ENCODE measurements at regions not wholly inside any gene's neighbourhood (a gene's known extent, or its start where the extent isn't known, plus 50 kb on each side); places are given as distances from the start of the nearest gene placed in this dataset.

- DNase-seq, result no peak
These were observed 50.8 kb upstream of the NAV2 start for GRCh38 chr11:19661827-19662226.

GRCh38 chr11:19660076-19660475 lies 52.6 kb upstream of the NAV2 start:
- DNase-seq, result peak in 1 of 2 donors; percentile 12

GRCh38 chr11:19659529-19659928 lies 53.1 kb upstream of the NAV2 start:
- DNase-seq, result no peak

- no peak for DNase-seq
These were observed 54.3 kb upstream of the NAV2 start for GRCh38 chr11:19658344-19658743.

DNA sequence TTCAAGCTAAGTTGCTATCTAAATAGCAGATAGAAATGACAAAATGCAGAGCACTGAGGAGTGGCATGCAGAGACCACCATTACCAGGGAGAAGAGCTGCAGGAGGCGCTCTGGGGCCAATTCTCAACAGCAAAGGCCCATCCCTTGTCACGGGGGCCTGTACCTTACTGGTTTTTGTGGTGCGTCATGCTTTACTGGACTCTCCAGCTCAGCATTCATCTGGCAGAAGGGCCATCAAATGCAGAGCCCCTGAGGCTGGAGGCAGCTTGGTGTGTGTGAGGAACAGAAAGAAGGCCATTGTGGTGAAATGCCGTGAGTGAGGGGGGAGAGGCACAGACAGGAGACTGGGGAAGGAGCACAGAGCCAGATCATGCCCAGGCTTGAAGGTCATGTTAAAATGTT lies 56.5 kb upstream of the NAV2 start:
- no peak for DNase-seq

- no peak for DNase-seq
These were observed 59.8 kb upstream of the NAV2 start for GRCh38 chr11:19652623-19653375.

DNA sequence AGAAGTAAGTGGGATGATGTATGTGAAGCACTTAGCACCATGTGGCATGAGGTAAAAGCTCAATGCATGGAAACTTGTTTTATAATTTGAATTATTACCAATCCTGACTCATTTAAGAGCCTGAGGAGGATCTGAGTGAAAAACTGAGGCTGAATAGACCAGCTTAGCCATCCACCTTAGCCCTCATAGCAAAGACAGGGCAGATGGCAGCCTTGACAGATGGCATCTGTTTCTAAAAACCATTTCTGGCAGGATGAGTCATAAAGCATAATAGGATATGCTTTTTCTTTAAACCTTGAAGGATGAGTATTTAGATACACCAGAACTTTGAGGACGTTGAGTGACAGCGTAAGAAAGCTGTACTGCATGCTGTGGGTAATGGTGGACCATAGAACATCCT lies 61.0 kb upstream of the NAV2 start:
- no peak for DNase-seq

- DNase-seq, result no peak
These were observed 61.6 kb upstream of the NAV2 start for GRCh38 chr11:19651028-19651427.

- no peak for DNase-seq
These were observed 62.2 kb upstream of the NAV2 start for GRCh38 chr11:19650467-19650866.

DNA sequence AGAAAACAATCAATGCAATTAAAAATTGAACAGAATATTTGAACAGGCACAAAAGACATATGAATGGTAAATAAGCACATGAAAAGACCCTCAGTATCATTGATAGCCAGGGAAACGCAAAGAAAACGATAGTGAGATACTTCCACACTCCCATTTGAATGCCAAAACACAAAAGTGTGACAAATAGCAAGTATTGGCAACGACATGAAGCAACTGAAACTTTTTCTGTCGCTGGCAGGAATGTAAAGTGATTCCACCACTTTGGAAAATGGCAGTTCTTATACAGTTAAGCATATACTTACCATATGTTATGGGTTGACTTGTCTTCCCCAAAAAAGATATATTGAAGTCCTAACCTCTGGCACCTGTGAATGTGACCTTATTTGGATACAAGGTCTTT lies 62.9 kb upstream of the NAV2 start:
- DNase-seq, result no peak

- no peak for DNase-seq
These were observed 64.3 kb upstream of the NAV2 start for GRCh38 chr11:19648321-19648720.

DNA sequence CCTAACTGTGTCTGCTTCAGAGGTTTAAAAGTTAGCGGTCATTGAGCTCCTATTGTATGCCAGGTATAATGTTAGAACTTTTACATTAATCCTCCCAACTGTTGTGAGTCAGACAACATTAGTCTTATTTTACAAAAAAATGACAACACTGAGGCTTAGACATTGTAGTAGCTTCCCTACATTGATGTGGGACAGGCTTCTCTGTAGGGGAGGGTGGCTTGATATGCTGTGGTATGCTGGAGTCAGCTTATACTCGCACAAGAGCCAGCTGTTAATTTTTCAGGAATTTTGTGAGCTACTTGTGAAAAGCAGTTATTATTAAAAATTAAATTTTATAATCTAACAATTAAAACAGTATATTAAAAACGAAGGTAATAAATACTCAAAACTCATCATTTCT lies 64.8 kb upstream of the NAV2 start:
- no peak for DNase-seq

GRCh38 chr11:19646921-19647320 lies 65.7 kb upstream of the NAV2 start:
- DNase-seq, result no peak

DNA sequence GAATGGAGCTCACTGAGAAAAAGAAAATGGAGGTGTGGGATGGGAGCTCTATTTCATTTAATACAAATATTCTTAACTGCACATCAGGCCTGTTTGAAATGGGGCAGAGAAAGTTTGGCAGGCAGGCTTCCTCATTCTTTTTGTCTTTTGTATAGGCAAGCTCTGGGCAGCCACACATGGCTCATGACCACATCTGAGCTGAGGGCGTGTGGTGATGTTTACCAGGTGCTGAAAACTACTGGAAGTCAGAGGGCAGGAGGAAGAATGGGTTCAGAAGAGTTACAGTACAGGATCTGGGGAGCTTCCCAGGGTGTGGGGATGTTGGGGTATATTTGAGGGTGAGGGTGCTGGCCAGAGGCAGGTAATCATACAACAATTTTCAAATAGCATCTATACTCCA lies 66.3 kb upstream of the NAV2 start:
- no peak for DNase-seq

DNA sequence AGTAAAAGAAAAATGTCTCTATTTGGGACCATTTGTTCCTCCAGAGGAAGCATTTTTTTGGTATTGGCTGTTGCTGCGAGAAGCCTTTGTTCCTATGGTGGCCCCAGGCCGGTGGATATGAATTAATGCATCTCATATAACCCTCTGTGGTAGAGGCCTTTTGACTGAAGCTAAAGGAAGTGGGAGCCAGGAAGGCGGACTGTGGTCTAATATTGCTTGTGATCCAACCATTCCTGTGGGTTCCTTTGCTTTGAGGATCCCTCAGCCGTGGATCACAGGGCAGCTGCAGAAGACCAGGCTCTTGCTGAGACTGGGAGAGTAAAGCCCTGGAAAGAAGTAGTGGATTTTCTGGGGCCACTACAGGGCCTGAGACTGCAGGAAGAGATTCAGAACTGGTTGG lies 68.3 kb upstream of the NAV2 start:
- no peak for DNase-seq

- no peak for DNase-seq
These were observed 70.2 kb upstream of the NAV2 start for GRCh38 chr11:19642185-19643158.

DNA sequence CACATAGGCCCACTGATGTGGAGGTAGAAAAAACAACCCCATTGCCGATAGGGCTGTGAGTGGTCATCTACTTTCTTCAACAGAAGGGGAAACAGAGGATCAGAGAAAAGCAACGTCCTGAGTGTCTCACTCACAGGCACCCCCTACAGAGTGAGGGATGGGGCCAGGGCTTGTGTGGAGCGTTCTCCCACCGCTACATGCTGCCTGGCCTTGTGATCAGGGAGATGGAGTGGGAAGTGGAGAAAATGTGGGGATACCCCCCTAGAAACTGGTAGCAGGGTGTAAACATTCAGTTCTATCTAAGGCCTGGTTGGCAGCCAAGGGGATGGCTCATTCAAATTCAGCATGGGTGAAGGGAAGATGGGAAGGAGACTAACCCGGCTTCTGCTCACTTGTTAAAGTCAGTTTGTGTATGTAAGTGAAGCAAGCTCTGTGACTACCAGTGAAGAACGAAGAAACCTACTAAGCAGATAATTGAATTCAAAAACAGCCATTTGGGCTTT lies 73.0 kb upstream of the NAV2 start:
- no peak for DNase-seq

DNA sequence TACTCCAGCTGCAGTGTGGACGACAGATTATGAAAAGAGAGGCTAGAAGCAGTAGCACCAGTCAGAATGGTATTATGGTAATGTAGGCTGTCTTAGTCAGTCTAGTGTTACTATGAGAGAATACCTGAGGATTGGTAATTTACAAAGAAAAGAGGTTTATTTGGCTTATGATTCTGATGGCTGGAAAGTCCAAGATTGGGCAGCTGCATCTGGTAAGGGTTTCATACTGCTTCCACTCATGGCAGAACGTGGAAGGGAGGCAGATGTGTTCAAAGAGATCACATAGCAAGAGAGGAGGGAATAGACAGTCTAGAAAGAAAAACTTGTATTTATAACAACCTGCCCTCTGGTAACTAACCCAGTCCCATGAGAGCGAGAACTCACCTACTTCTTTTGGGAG lies 77.3 kb upstream of the NAV2 start:
- no peak for DNase-seq

GRCh38 chr11:19633276-19633675 lies 79.4 kb upstream of the NAV2 start:
- no peak for DNase-seq

- no peak for DNase-seq
These were observed 80.2 kb upstream of the NAV2 start for GRCh38 chr11:19632499-19632834.

DNA sequence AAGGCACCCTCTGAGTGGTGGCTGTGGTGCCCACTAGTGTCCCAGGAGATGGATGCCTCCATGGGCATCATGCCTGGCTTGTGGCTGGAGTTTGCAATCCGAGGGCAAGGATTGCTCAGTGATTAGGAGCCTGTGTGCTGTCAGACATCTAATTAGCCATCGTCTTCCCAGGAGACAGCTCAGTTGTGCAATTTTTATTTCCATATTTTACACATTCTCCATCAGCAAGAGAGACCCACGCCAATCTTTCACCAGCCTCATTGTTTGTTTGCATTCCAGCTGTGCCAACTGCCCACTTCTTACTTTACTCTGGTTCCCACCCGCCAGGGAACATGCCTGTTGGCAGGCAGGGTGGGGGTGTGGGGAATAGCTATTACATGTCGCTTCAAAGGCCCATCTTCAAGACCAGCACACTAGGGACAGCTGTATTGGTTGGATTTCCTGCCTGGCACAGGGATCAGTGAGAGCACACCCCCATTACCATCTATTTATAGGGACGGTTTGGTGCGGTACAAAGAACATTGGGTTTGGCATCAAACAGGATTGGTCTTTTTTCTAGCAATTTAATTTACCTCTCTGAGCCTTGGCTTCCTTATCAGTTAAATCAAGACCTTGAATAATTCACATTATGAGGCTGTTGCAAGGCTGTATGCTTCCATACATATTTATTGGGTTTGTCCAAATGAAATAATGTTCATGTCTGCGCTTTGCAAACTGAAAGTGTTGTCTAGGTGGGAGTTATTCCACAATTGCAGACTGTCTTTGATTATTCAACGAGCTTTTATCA lies 80.7 kb upstream of the NAV2 start:
- DNase-seq, result no peak

DNA sequence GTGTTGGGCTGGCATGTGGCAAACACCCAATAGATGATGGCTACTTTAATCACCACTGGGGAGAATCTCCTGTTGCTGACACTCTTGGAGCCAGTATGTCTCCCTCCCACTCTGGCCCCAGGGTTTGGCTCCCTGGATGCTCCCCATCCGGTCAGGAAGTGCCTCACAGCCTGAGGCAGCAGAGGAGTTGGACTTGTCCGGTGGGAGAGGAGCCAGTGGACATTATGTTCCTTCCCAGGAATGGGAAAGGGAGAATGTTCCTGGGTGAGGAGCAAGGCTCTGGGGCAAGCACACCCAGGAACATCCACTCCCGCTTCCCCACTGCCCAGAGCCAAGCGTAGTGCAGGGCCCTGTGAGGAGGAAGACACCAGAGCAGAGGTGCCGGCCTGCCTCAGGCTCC lies 84.6 kb upstream of the NAV2 start:
- DNase-seq, result no peak

GRCh38 chr11:19627566-19627965 lies 85.1 kb upstream of the NAV2 start:
- DNase-seq, result no peak
